ENCODE measurements at regions not wholly inside any gene's neighbourhood (a gene's known extent, or its start where the extent isn't known, plus 50 kb on each side); places are given as distances from the start of the nearest gene placed in this dataset.
"Not testable (repeated sequence)": the region's sequence is repeated elsewhere in the genome, so short reads cannot be mapped to it uniquely, and the experiment has no call there.

- no peak for DNase-seq
Measured at GRCh38 chr9:111147041-111147440, 108.8 kb upstream of the LPAR1 start.

GRCh38 chr9:111144741-111145140 is 106.5 kb upstream of the LPAR1 start:
- no peak for DNase-seq

- no peak for DNase-seq
Measured at GRCh38 chr9:111136180-111136579, 97.9 kb upstream of the LPAR1 start.

GRCh38 chr9:111131211-111131610 is 92.9 kb upstream of the LPAR1 start:
- no peak for DNase-seq

GRCh38 chr9:111120526-111120925 is 82.3 kb upstream of the LPAR1 start:
- no peak for DNase-seq

GRCh38 chr9:111118256-111118948 is 80.1 kb upstream of the LPAR1 start:
- no peak for DNase-seq

GRCh38 chr9:111114486-111114885 is 76.2 kb upstream of the LPAR1 start:
- DNase-seq, result no peak

- no peak for DNase-seq
Measured at GRCh38 chr9:111113712-111114111, 75.4 kb upstream of the LPAR1 start.

- DNase-seq, result no peak
Measured at GRCh38 chr9:111110805-111111204, 72.5 kb upstream of the LPAR1 start.

- DNase-seq, result no peak
Measured at GRCh38 chr9:111108946-111109345, 70.7 kb upstream of the LPAR1 start.

GRCh38 chr9:111107141-111107540 is 68.9 kb upstream of the LPAR1 start:
- DNase-seq, result no peak

GRCh38 chr9:111106202-111106601 is 67.9 kb upstream of the LPAR1 start:
- DNase-seq, result no peak

GRCh38 chr9:111102793-111103464 is 64.7 kb upstream of the LPAR1 start:
- no peak for DNase-seq

- no peak for DNase-seq
Measured at GRCh38 chr9:111099199-111100008, 61.1 kb upstream of the LPAR1 start.

- DNase-seq, result no peak
Measured at GRCh38 chr9:111098093-111098492, 59.8 kb upstream of the LPAR1 start.

GRCh38 chr9:111096051-111096450 is 57.8 kb upstream of the LPAR1 start:
- no peak for DNase-seq

- DNase-seq, result no peak
Measured at GRCh38 chr9:111095441-111095840, 57.2 kb upstream of the LPAR1 start.

GRCh38 chr9:111094958-111095357 is 56.7 kb upstream of the LPAR1 start:
- DNase-seq, result no peak

- DNase-seq, result no peak
Measured at GRCh38 chr9:111094433-111094924, 56.2 kb upstream of the LPAR1 start.

- not testable (repeated sequence) for DNase-seq
Measured at GRCh38 chr9:111092167-111092566, 53.9 kb upstream of the LPAR1 start.
